SU-DHL-6 (cell line): ENCODE measurements at regions not wholly inside any gene's neighbourhood (a gene's known extent, or its start where the extent isn't known, plus 50 kb on each side); places are given as distances from the start of the nearest gene placed in this dataset.

Experiments
- CTCF ChIP-seq: fragments of 200-600 bp; sonication (generic); IDR thresholded peaks from one replicate; pipeline ENCODE4 v1.5.1; 2017; ENCODE audit warnings: antibody characterized with exemption, mild to moderate bottlenecking, low read length, moderate library complexity; ENCODE audit not compliant: insufficient read depth, poor library complexity, severe bottlenecking
- EZH2phosphoT487 ChIP-seq: fragments of 200-600 bp; sonication (generic), shearing (Covaris generic); conservative IDR thresholded peaks from 2 replicates; pipeline ENCODE4 v1.6.1; 2018; ENCODE audit warnings: mild to moderate bottlenecking, antibody characterized with exemption, low read length, moderate library complexity, mixed read lengths

GRCh38 chr1:43043695-43044094 lies 85.0 kb upstream of the SLC2A1 start:
- no peak for TF ChIP-seq CTCF
- TF ChIP-seq EZH2phosphoT487, result no peak
